WTC11 (cell line): ENCODE measurements at regions not wholly inside any gene's neighbourhood (a gene's known extent, or its start where the extent isn't known, plus 50 kb on each side); places are given as distances from the start of the nearest gene placed in this dataset.

Source experiments
- ATAC-seq: fragments of 200-7000 bp; cut with Tn5 transposase; 2 replicates; pipeline ENCODE4 v1.10.0; 2021; ENCODE audit warnings: mild to moderate bottlenecking, moderate library complexity
- CTCF ChIA-PET: fragments of 300-600 bp; sonication (Branson Sonifier 250); formaldehyde crosslinking; loops from one replicate; lab custom pipeline; 2021; ENCODE audit warnings: antibody characterized with exemption; lab: Charles Lee
- POLR2A ChIA-PET: fragments of 350-600 bp; sonication (Branson Sonifier 250); formaldehyde crosslinking; loops from one replicate; lab custom pipeline; 2021; ENCODE audit warnings: antibody characterized with exemption; lab: Charles Lee
- DNase-seq: peaks from one replicate; pipeline ENCODE4 v3.0.0; 2021; ENCODE audit warnings: low spot score
- H3K27ac Mint-ChIP-seq: 2 replicates; pipeline ENCODE4 v1.8.0; 2021; ENCODE audit warnings: mixed read lengths
- H3K27me3 Mint-ChIP-seq: 2 replicates; pipeline ENCODE4 v1.8.0; 2021; ENCODE audit warnings: low read depth, mild to moderate bottlenecking, moderate library complexity, mixed read lengths
- H3K36me3 Mint-ChIP-seq: 2 replicates; pipeline ENCODE4 v1.8.0; 2021; ENCODE audit warnings: mixed read lengths
- H3K4me1 Mint-ChIP-seq: 2 replicates; pipeline ENCODE4 v1.8.0; 2022; ENCODE audit warnings: mixed read lengths
- H3K4me3 Mint-ChIP-seq: 2 replicates; pipeline ENCODE4 v1.8.0; 2021; ENCODE audit warnings: mild to moderate bottlenecking, moderate library complexity, mixed read lengths
- H3K9me3 Mint-ChIP-seq: 2 replicates; pipeline ENCODE4 v1.8.0; 2021; ENCODE audit warnings: mixed read lengths
- FOXP1 ChIP-seq: sonication (generic); formaldehyde crosslinking; IDR thresholded peaks from 2 replicates; pipeline ENCODE4 v1.8.0; 2022; ENCODE audit warnings: missing genetic modification reagents, mild to moderate bottlenecking, moderate library complexity, borderline replicate concordance
- MLX ChIP-seq: sonication (generic); formaldehyde crosslinking; IDR thresholded peaks from 2 replicates; pipeline ENCODE4 v1.8.1; 2023; ENCODE audit warnings: mild to moderate bottlenecking, missing genetic modification reagents, moderate library complexity
- NFE2L1 ChIP-seq: sonication (generic); formaldehyde crosslinking; IDR thresholded peaks from 2 replicates; pipeline ENCODE4 v1.8.1; 2023; ENCODE audit warnings: missing genetic modification reagents
- SMAD3 ChIP-seq: sonication (generic); formaldehyde crosslinking; IDR thresholded peaks from 2 replicates; pipeline ENCODE4 v1.8.0; 2022; ENCODE audit warnings: missing genetic modification reagents, mild to moderate bottlenecking, borderline replicate concordance
- SOX15 ChIP-seq: fragments of 250-450 bp; sonication (Bioruptor Pico); IDR thresholded peaks from 2 replicates; pipeline ENCODE4 v1.9.0; 2021; ENCODE audit warnings: mild to moderate bottlenecking
- ZMAT4 ChIP-seq: fragments of 250-450 bp; sonication (Bioruptor Pico); IDR thresholded peaks from 2 replicates; pipeline ENCODE4 v1.9.0; 2021; ENCODE audit warnings: mild to moderate bottlenecking
- ZNF232 ChIP-seq: sonication (generic); formaldehyde crosslinking; IDR thresholded peaks from 2 replicates; pipeline ENCODE4 v1.8.0; 2022; ENCODE audit warnings: mild to moderate bottlenecking, missing genetic modification reagents
- TF ChIP-seq, protein P1 (sequence below): sonication (generic); formaldehyde crosslinking; IDR thresholded peaks from 2 replicates; pipeline ENCODE4 v1.8.1; 2023; ENCODE audit warnings: mild to moderate bottlenecking, missing genetic modification reagents, borderline replicate concordance
- TF ChIP-seq, protein P2 (sequence below): sonication (generic); formaldehyde crosslinking; IDR thresholded peaks from 2 replicates; pipeline ENCODE4 v1.8.0; 2023; ENCODE audit warnings: mild to moderate bottlenecking, missing genetic modification reagents
- TF ChIP-seq, protein P3 (sequence below): sonication (generic); formaldehyde crosslinking; IDR thresholded peaks from 2 replicates; pipeline ENCODE4 v1.8.1; 2023; ENCODE audit warnings: mild to moderate bottlenecking, missing genetic modification reagents
- TF ChIP-seq, protein P4 (sequence below): sonication (generic); formaldehyde crosslinking; IDR thresholded peaks from 2 replicates; pipeline ENCODE4 v1.8.1; 2023; ENCODE audit warnings: mild to moderate bottlenecking, moderate library complexity, missing genetic modification reagents
- TF ChIP-seq, protein P5 (sequence below): fragments of 250-450 bp; sonication (Bioruptor Pico); IDR thresholded peaks from 2 replicates; pipeline ENCODE4 v1.9.0; 2021; ENCODE audit warnings: moderate library complexity, mild to moderate bottlenecking, inconsistent platforms, borderline replicate concordance

DNA sequence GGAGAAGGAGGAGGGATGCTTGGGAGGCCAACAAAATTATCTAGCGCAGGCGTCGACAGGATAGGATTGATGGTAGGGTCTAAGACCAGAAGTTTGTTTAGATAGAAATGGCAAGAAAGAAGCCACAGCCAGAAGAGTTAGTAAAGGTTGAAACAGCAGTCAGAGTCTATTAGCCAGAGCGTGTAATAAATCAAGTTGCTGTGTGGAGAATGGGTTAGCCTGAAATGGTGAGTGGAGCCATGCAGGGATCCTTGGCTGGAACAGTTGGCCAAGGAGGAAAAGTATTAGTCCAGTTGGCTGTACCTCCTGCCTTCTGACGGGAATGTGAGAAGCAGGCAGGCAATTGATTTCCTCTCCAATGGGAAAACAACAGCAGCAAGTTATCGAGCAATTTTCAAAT is 190.7 kb upstream of the CCDC68 start (continued):
- TF ChIP-seq, protein P1, sequence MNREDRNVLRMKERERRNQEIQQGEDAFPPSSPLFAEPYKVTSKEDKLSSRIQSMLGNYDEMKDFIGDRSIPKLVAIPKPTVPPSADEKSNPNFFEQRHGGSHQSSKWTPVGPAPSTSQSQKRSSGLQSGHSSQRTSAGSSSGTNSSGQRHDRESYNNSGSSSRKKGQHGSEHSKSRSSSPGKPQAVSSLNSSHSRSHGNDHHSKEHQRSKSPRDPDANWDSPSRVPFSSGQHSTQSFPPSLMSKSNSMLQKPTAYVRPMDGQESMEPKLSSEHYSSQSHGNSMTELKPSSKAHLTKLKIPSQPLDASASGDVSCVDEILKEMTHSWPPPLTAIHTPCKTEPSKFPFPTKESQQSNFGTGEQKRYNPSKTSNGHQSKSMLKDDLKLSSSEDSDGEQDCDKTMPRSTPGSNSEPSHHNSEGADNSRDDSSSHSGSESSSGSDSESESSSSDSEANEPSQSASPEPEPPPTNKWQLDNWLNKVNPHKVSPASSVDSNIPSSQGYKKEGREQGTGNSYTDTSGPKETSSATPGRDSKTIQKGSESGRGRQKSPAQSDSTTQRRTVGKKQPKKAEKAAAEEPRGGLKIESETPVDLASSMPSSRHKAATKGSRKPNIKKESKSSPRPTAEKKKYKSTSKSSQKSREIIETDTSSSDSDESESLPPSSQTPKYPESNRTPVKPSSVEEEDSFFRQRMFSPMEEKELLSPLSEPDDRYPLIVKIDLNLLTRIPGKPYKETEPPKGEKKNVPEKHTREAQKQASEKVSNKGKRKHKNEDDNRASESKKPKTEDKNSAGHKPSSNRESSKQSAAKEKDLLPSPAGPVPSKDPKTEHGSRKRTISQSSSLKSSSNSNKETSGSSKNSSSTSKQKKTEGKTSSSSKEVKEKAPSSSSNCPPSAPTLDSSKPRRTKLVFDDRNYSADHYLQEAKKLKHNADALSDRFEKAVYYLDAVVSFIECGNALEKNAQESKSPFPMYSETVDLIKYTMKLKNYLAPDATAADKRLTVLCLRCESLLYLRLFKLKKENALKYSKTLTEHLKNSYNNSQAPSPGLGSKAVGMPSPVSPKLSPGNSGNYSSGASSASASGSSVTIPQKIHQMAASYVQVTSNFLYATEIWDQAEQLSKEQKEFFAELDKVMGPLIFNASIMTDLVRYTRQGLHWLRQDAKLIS (CRISPR knock-in tag): no peak
- TF ChIP-seq, protein P2, sequence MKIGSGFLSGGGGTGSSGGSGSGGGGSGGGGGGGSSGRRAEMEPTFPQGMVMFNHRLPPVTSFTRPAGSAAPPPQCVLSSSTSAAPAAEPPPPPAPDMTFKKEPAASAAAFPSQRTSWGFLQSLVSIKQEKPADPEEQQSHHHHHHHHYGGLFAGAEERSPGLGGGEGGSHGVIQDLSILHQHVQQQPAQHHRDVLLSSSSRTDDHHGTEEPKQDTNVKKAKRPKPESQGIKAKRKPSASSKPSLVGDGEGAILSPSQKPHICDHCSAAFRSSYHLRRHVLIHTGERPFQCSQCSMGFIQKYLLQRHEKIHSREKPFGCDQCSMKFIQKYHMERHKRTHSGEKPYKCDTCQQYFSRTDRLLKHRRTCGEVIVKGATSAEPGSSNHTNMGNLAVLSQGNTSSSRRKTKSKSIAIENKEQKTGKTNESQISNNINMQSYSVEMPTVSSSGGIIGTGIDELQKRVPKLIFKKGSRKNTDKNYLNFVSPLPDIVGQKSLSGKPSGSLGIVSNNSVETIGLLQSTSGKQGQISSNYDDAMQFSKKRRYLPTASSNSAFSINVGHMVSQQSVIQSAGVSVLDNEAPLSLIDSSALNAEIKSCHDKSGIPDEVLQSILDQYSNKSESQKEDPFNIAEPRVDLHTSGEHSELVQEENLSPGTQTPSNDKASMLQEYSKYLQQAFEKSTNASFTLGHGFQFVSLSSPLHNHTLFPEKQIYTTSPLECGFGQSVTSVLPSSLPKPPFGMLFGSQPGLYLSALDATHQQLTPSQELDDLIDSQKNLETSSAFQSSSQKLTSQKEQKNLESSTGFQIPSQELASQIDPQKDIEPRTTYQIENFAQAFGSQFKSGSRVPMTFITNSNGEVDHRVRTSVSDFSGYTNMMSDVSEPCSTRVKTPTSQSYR (CRISPR knock-in tag): no peak

DNA sequence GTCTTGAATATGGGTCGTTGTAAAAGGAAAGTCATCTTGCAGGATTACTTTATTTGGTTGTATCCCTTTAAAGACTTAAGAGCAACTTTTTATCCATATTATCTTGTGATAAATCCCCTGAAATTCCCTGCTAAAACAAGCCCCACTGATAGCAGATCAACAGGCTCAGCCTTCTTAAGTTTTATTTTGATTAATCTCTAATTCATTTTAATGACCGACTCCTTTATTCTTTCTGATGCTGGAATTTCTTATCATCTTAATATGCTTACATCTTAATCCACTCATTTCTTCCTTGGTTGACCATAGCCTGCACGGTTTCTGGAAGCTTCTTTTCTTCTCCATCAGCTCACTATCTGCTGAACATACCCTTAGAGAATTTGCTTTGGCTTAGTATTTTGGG is 188.5 kb upstream of the CCDC68 start:
- H3K27ac Mint-ChIP-seq: no peak overlapping the region

More for the DNA sequence above, 188.5 kb upstream of the CCDC68 start:
- Mint-ChIP-seq H3K4me3 (no peak overlapping the region), H3K27me3 (no peaks in the 10 kb centered on the region), H3K36me3 (peaks cover 2% of the 10 kb centered on the region; the same call in 1 of the 2 replicates), H3K9me3 (peaks cover 17% of the 10 kb centered on the region), H3K4me1 (peaks cover 9% of the 10 kb centered on the region)
- no peak for DNase-seq
- POLR2A ChIA-PET: no interaction called here
- no peak for ATAC-seq
- TF ChIP-seq, protein P3, sequence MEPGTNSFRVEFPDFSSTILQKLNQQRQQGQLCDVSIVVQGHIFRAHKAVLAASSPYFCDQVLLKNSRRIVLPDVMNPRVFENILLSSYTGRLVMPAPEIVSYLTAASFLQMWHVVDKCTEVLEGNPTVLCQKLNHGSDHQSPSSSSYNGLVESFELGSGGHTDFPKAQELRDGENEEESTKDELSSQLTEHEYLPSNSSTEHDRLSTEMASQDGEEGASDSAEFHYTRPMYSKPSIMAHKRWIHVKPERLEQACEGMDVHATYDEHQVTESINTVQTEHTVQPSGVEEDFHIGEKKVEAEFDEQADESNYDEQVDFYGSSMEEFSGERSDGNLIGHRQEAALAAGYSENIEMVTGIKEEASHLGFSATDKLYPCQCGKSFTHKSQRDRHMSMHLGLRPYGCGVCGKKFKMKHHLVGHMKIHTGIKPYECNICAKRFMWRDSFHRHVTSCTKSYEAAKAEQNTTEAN (CRISPR knock-in tag): no peak
- no peak for TF ChIP-seq FOXP1
- TF ChIP-seq ZNF232 (CRISPR knock-in tag): no peak
- no peak for TF ChIP-seq NFE2L1
- TF ChIP-seq SOX15: no peak
- TF ChIP-seq MLX (CRISPR knock-in tag): no peak
- TF ChIP-seq, protein P4, sequence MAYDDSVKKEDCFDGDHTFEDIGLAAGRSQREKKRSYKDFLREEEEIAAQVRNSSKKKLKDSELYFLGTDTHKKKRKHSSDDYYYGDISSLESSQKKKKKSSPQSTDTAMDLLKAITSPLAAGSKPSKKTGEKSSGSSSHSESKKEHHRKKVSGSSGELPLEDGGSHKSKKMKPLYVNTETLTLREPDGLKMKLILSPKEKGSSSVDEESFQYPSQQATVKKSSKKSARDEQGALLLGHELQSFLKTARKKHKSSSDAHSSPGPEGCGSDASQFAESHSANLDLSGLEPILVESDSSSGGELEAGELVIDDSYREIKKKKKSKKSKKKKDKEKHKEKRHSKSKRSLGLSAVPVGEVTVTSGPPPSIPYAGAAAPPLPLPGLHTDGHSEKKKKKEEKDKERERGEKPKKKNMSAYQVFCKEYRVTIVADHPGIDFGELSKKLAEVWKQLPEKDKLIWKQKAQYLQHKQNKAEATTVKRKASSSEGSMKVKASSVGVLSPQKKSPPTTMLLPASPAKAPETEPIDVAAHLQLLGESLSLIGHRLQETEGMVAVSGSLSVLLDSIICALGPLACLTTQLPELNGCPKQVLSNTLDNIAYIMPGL (CRISPR knock-in tag): no peak
- TF ChIP-seq, protein P5, sequence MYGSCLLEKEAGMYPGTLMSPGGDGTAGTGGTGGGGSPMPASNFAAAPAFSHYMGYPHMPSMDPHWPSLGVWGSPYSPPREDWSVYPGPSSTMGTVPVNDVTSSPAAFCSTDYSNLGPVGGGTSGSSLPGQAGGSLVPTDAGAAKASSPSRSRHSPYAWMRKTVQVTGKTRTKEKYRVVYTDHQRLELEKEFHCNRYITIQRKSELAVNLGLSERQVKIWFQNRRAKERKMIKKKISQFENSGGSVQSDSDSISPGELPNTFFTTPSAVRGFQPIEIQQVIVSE (CRISPR knock-in tag): no peak
- no peak for TF ChIP-seq SMAD3
- TF ChIP-seq ZMAT4 (CRISPR knock-in tag): no peak
- TF ChIP-seq, all 79 proteins: peak for 0
- CTCF ChIA-PET: no interaction called here
